ENCODE measurements at regions not wholly inside any gene's neighbourhood (a gene's known extent, or its start where the extent isn't known, plus 50 kb on each side); places are given as distances from the start of the nearest gene placed in this dataset.

- no peak overlapping the region for H3K4me3 ChIP-seq
- ATAC-seq (no peak), DNase-seq (no peak)
- no peaks in the 10 kb centered on the region for H3K9me3 ChIP-seq
- H3K4me1 ChIP-seq (ENCODE audit: low read depth) = no peaks in the 10 kb centered on the region
- TF ChIP-seq CTCF (IDR thresholded peaks at IDR 0.05) = no peak
- intact Hi-C loops (cut with DNase I, micrococcal nuclease) = no loop called here
- H3K36me3 ChIP-seq (ENCODE audit: low read depth) = no peaks in the 10 kb centered on the region
Measured at GRCh38 chr9:81499021-81499454, 190.3 kb downstream of the TLE1 start.

- Histone ChIP-seq H3K4me3 (no peak overlapping the region), H3K36me3 (ENCODE audit: low read depth) (no peaks in the 10 kb centered on the region), H3K4me1 (ENCODE audit: low read depth) (no peaks in the 10 kb centered on the region), H3K9me3 (no peaks in the 10 kb centered on the region)
- no peak for ATAC-seq
- TF ChIP-seq CTCF (IDR thresholded peaks at IDR 0.05) = no peak
- DNase-seq = no peak
- intact Hi-C loops (cut with DNase I, micrococcal nuclease) = no loop called here
Measured at GRCh38 chr9:81498576-81498975, 190.8 kb downstream of the TLE1 start.

- H3K4me3 ChIP-seq = no peak overlapping the region
- H3K4me1 ChIP-seq (ENCODE audit: low read depth) = no peaks in the 10 kb centered on the region
- no peak for TF ChIP-seq CTCF (IDR thresholded peaks at IDR 0.05)
- H3K9me3 ChIP-seq = no peaks in the 10 kb centered on the region
- intact Hi-C loops (cut with DNase I, micrococcal nuclease) = no loop called here
- ATAC-seq (no peak), DNase-seq (no peak)
- H3K36me3 ChIP-seq (ENCODE audit: low read depth) = no peaks in the 10 kb centered on the region
Measured at GRCh38 chr9:81497091-81497490, 192.3 kb downstream of the TLE1 start.

GRCh38 chr9:81492710-81493447 lies 196.5 kb downstream of the TLE1 start:
- peak; percentile 58 for ATAC-seq
- intact Hi-C loops (cut with DNase I, micrococcal nuclease) = no loop called here
- Histone ChIP-seq H3K4me3 (no peak overlapping the region), H3K36me3 (ENCODE audit: low read depth) (no peaks in the 10 kb centered on the region), H3K4me1 (ENCODE audit: low read depth) (no peaks in the 10 kb centered on the region), H3K9me3 (no peaks in the 10 kb centered on the region)
- no peak for TF ChIP-seq CTCF (IDR thresholded peaks at IDR 0.05)
- no peak for DNase-seq

- no peak overlapping the region for H3K4me3 ChIP-seq
- ATAC-seq (no peak), DNase-seq (no peak)
- intact Hi-C loops (cut with DNase I, micrococcal nuclease) = no loop called here
- no peaks in the 10 kb centered on the region for H3K9me3 ChIP-seq
- TF ChIP-seq CTCF (IDR thresholded peaks at IDR 0.05) = no peak
- H3K4me1 ChIP-seq (ENCODE audit: low read depth) = no peaks in the 10 kb centered on the region
- no peaks in the 10 kb centered on the region for H3K36me3 ChIP-seq (ENCODE audit: low read depth)
Measured at GRCh38 chr9:81490605-81491331, 198.6 kb downstream of the TLE1 start.
